ENCODE measurements at regions not wholly inside any gene's neighbourhood (a gene's known extent, or its start where the extent isn't known, plus 50 kb on each side); places are given as distances from the start of the nearest gene placed in this dataset.
A peak's percentile ranks its signal among the peaks of the same experiment; 100 is the strongest.

- TF ChIP-seq ZNF462 (CRISPR knock-in tag; IDR thresholded peaks at IDR 0.05) = no peak
- no peak for TF ChIP-seq ZNF114 (CRISPR knock-in tag; IDR thresholded peaks at IDR 0.05)
These were observed 66.8 kb upstream of the CD93 start (continued) for GRCh38 chr20:23152902-23153301.

GRCh38 chr20:23152308-23152892 lies 66.3 kb upstream of the CD93 start:
- Mint-ChIP-seq H3K27ac (no peak overlapping the region), H3K4me1 (peaks cover 13% of the 10 kb centered on the region)
- no peaks in the 10 kb centered on the region for H4K20me1 ChIP-seq (replicated peaks; ENCODE audit: insufficient read depth)

GRCh38 chr20:23151885-23152284 lies 65.8 kb upstream of the CD93 start:
- no peaks in the 10 kb centered on the region; the same call in 2 of the 3 replicates for H3K9me3 Mint-ChIP-seq
- Histone ChIP-seq H3F3A (replicated peaks; ENCODE audit: low read depth) (no peaks in the 10 kb centered on the region), H3K79me2 (replicated peaks; ENCODE audit: insufficient read depth) (no peaks in the 10 kb centered on the region), H3K36me3 (ENCODE audit: insufficient read depth) (no peaks in the 10 kb centered on the region), H3K4me3 (no peak overlapping the region), H3K27ac (ENCODE audit: low read depth) (no peak overlapping the region), H4K20me1 (replicated peaks; ENCODE audit: insufficient read depth) (no peaks in the 10 kb centered on the region), H3K4me2 (no peak overlapping the region), H3K4me1 (ENCODE audit: insufficient read depth) (peaks cover 4% of the 10 kb centered on the region), H3K27me3 (ENCODE audit: insufficient read depth) (no peaks in the 10 kb centered on the region), H2AFZ (no peak overlapping the region), H3K9me2 (ENCODE audit: insufficient read depth) (no peaks in the 10 kb centered on the region)
- DNase-seq (ENCODE audit: low spot score) (no peak), ATAC-seq (no peak)
- H3K36me3 Mint-ChIP-seq (ENCODE audit: low read depth) = no peaks in the 10 kb centered on the region
- TF ChIP-seq CTCF (conservative IDR thresholded peaks at IDR 0.05; ENCODE audit: low read depth in 2 of 2) = 0 out of 4 replicates have a peak, but pooled peaks of 1 of the 2 experiments have one; percentile 11
- TF ChIP-seq CREB1 (CRISPR knock-in tag; IDR thresholded peaks at IDR 0.05; ENCODE audit: low read depth) = no peak
- H3K27ac Mint-ChIP-seq = no peak overlapping the region
- H3K27me3 Mint-ChIP-seq (ENCODE audit: insufficient read depth, low read depth, poor library complexity) = peaks cover 13% of the 10 kb centered on the region
- no peak overlapping the region for H3K4me3 Mint-ChIP-seq
- peaks cover 13% of the 10 kb centered on the region for H3K4me1 Mint-ChIP-seq

More at GRCh38 chr20:23152308-23152892, 66.3 kb upstream of the CD93 start:
- Histone ChIP-seq H3K4me1 (ENCODE audit: insufficient read depth) (peaks cover 4% of the 10 kb centered on the region), H3K4me2 (no peak overlapping the region), H2AFZ (no peak overlapping the region), H3K79me2 (replicated peaks; ENCODE audit: insufficient read depth) (no peaks in the 10 kb centered on the region), H3K4me3 (no peak overlapping the region), H3K9me2 (ENCODE audit: insufficient read depth) (no peaks in the 10 kb centered on the region), H3K27ac (ENCODE audit: low read depth) (no peak overlapping the region), H3F3A (replicated peaks; ENCODE audit: low read depth) (no peaks in the 10 kb centered on the region), H3K36me3 (ENCODE audit: insufficient read depth) (no peaks in the 10 kb centered on the region), H3K27me3 (ENCODE audit: insufficient read depth) (no peaks in the 10 kb centered on the region)
- H3K4me3 Mint-ChIP-seq = no peak overlapping the region
- no peak for TF ChIP-seq EZH2 (IDR thresholded peaks at IDR 0.05; ENCODE audit: low read depth, unreplicated experiment)
- no peak for TF ChIP-seq NANOG (IDR thresholded peaks at IDR 0.05; ENCODE audit: borderline replicate concordance)
- H3K9me3 Mint-ChIP-seq = no peaks in the 10 kb centered on the region; the same call in 2 of the 3 replicates
- DNase-seq (ENCODE audit: low spot score) (no peak), ATAC-seq (no peak)
- peaks cover 15% of the 10 kb centered on the region for H3K27me3 Mint-ChIP-seq (ENCODE audit: insufficient read depth, low read depth, poor library complexity)
- H3K36me3 Mint-ChIP-seq (ENCODE audit: low read depth) = no peaks in the 10 kb centered on the region
